ENCODE measurements at regions not wholly inside any gene's neighbourhood (a gene's known extent, or its start where the extent isn't known, plus 50 kb on each side); places are given as distances from the start of the nearest gene placed in this dataset.

GRCh38 chr6:81233990-81234389 is 518.5 kb downstream of the TENT5A start:
- CTCF ChIA-PET = no interaction called here
- intact Hi-C loops (cut with micrococcal nuclease) = no loop called here
- no peak overlapping the region for H3K4me3 Mint-ChIP-seq
- no peaks in the 10 kb centered on the region for H3K27me3 Mint-ChIP-seq
- no peaks in the 10 kb centered on the region for H3K4me1 Mint-ChIP-seq (ENCODE audit: low read depth)
- no peak overlapping the region for H3K27ac Mint-ChIP-seq
- POLR2A ChIA-PET = no interaction called here
- H3K9me3 Mint-ChIP-seq = no peaks in the 10 kb centered on the region
- H3K36me3 Mint-ChIP-seq = no peaks in the 10 kb centered on the region
- no peak for DNase-seq

DNA sequence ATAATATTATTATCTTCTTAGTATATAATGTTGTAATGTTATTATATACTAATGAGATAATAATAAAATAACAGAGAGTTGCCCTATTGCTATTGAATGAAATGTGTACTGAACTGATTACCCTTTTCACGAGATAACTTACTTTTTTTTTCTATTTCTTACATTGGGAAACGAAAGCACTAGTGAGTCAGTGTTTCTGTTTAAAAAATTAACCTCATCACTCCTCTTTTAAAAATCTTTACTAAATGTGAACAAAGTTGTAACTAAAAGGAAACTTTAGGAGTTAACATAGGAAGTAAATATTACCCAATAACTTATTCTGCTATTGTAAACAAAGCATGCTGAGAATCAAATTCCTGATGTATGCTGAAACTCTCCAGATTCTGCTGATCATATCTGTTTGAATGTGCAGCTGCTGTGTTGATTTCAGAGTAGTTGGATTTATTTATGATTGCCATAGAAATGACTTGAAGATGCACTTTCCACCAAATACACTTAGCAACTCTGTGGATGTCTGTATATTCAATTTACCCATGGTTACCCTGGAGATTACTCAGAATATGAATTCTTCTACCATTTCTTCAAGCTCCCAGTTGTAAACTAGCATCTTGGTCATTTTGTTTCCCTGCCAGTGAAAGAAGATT is 523.4 kb downstream of the TENT5A start:
- Mint-ChIP-seq H3K27ac (no peak overlapping the region), H3K4me3 (no peak overlapping the region), H3K27me3 (no peaks in the 10 kb centered on the region), H3K36me3 (no peaks in the 10 kb centered on the region), H3K4me1 (ENCODE audit: low read depth) (no peaks in the 10 kb centered on the region), H3K9me3 (no peaks in the 10 kb centered on the region)
- POLR2A ChIA-PET = no interaction called here
- CTCF ChIA-PET = no interaction called here
- DNase-seq = no peak
- intact Hi-C loops (cut with micrococcal nuclease) = no loop called here

- Mint-ChIP-seq H3K4me3 (no peak overlapping the region), H3K4me1 (ENCODE audit: low read depth) (no peaks in the 10 kb centered on the region), H3K36me3 (no peaks in the 10 kb centered on the region), H3K27ac (no peak overlapping the region), H3K27me3 (no peaks in the 10 kb centered on the region), H3K9me3 (peaks cover 4% of the 10 kb centered on the region)
- no peak for DNase-seq
- ChIA-PET CTCF (no interaction called here), POLR2A (no interaction called here)
- intact Hi-C loops (cut with micrococcal nuclease) = no loop called here
Measured at GRCh38 chr6:81226957-81227356, 525.5 kb downstream of the TENT5A start.

DNA sequence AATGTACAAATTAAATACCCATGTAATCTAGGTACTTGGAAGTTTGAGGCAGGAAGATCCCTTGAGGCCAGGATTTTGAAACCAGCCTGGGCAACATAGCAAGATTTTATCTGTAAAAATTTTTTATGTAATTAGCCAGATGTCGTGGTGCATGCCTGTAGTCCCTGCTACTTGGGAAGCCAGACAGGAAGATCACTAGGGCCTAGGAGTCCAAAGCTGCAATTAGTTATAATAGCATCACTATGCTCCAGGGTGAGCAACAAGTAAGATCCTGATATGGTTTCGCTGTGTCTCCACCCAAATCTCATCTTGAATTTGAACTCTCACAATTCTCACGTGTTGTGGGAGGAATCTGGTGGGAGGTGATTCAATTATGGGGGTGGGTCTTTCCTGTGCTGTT is 535.8 kb downstream of the TENT5A start:
- no peaks in the 10 kb centered on the region for H3K4me1 Mint-ChIP-seq (ENCODE audit: low read depth)
- CTCF ChIA-PET = no interaction called here
- DNase-seq = no peak
- POLR2A ChIA-PET = no interaction called here
- intact Hi-C loops (cut with micrococcal nuclease) = no loop called here
- H3K27me3 Mint-ChIP-seq = no peaks in the 10 kb centered on the region
- no peak overlapping the region for H3K4me3 Mint-ChIP-seq
- H3K9me3 Mint-ChIP-seq = peaks cover 16% of the 10 kb centered on the region
- H3K27ac Mint-ChIP-seq = no peak overlapping the region
- no peaks in the 10 kb centered on the region for H3K36me3 Mint-ChIP-seq

DNA sequence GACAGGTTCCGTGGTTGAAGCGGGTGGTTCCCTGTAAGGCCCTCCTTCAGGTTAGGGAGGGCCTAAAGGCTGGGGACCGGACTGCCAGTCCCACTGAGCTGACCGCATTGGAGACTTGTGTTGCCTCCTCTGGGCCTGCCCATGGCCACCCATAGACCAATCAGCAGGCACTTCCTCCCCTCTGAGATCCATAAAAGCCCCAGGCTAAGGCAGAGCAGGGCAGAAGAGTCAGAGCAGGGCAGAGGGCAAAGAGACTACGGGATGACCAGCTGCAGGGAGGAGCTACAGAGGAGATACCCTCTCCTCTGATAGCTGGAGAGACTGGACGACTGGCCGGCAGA is 537.4 kb downstream of the TENT5A start:
- H3K9me3 Mint-ChIP-seq = peaks cover 16% of the 10 kb centered on the region
- CTCF ChIA-PET = no interaction called here
- no peaks in the 10 kb centered on the region for H3K4me1 Mint-ChIP-seq (ENCODE audit: low read depth)
- H3K4me3 Mint-ChIP-seq = no peak overlapping the region
- intact Hi-C loops (cut with micrococcal nuclease) = no loop called here
- H3K27me3 Mint-ChIP-seq = no peaks in the 10 kb centered on the region
- no peak for DNase-seq
- no peak overlapping the region for H3K27ac Mint-ChIP-seq
- POLR2A ChIA-PET = no interaction called here
- H3K36me3 Mint-ChIP-seq = no peaks in the 10 kb centered on the region

GRCh38 chr6:81214414-81215091 is 537.9 kb downstream of the TENT5A start:
- DNase-seq = no peak
- H3K27ac Mint-ChIP-seq = no peak overlapping the region
- CTCF ChIA-PET = no interaction called here
- peaks cover 16% of the 10 kb centered on the region for H3K9me3 Mint-ChIP-seq
- H3K27me3 Mint-ChIP-seq = no peaks in the 10 kb centered on the region
- no peak overlapping the region for H3K4me3 Mint-ChIP-seq
- H3K4me1 Mint-ChIP-seq (ENCODE audit: low read depth) = no peaks in the 10 kb centered on the region
- POLR2A ChIA-PET = no interaction called here
- intact Hi-C loops (cut with micrococcal nuclease) = no loop called here
- H3K36me3 Mint-ChIP-seq = no peaks in the 10 kb centered on the region

- ChIA-PET POLR2A (no interaction called here), CTCF (no interaction called here)
- no peaks in the 10 kb centered on the region for H3K27me3 Mint-ChIP-seq
- no peaks in the 10 kb centered on the region for H3K4me1 Mint-ChIP-seq (ENCODE audit: low read depth)
- H3K9me3 Mint-ChIP-seq = no peaks in the 10 kb centered on the region
- DNase-seq = no peak
- no peak overlapping the region for H3K4me3 Mint-ChIP-seq
- H3K27ac Mint-ChIP-seq = no peak overlapping the region
- H3K36me3 Mint-ChIP-seq = no peaks in the 10 kb centered on the region
- intact Hi-C loops (cut with micrococcal nuclease) = no loop called here
Measured at GRCh38 chr6:81204731-81205130, 547.8 kb downstream of the TENT5A start.

GRCh38 chr6:81194374-81194773 is 558.1 kb downstream of the TENT5A start:
- ChIA-PET CTCF (no interaction called here), POLR2A (no interaction called here)
- H3K27ac Mint-ChIP-seq = no peak overlapping the region
- no peaks in the 10 kb centered on the region for H3K9me3 Mint-ChIP-seq
- no peaks in the 10 kb centered on the region for H3K4me1 Mint-ChIP-seq (ENCODE audit: low read depth)
- H3K27me3 Mint-ChIP-seq = no peaks in the 10 kb centered on the region
- intact Hi-C loops (cut with micrococcal nuclease) = no loop called here
- H3K4me3 Mint-ChIP-seq = no peak overlapping the region
- no peaks in the 10 kb centered on the region for H3K36me3 Mint-ChIP-seq
- no peak for DNase-seq

GRCh38 chr6:81172056-81172740 is 580.3 kb downstream of the TENT5A start:
- ChIA-PET CTCF (no interaction called here), POLR2A (no interaction called here)
- intact Hi-C loops (cut with micrococcal nuclease) = no loop called here
- DNase-seq = no peak
- Mint-ChIP-seq H3K27ac (no peak overlapping the region), H3K9me3 (no peaks in the 10 kb centered on the region), H3K4me3 (no peak overlapping the region), H3K36me3 (no peaks in the 10 kb centered on the region), H3K27me3 (no peaks in the 10 kb centered on the region), H3K4me1 (ENCODE audit: low read depth) (no peaks in the 10 kb centered on the region)

GRCh38 chr6:81169166-81169565 is 583.3 kb downstream of the TENT5A start:
- ChIA-PET CTCF (no interaction called here), POLR2A (no interaction called here)
- Mint-ChIP-seq H3K4me1 (ENCODE audit: low read depth) (no peaks in the 10 kb centered on the region), H3K9me3 (no peaks in the 10 kb centered on the region), H3K36me3 (no peaks in the 10 kb centered on the region), H3K4me3 (no peak overlapping the region), H3K27me3 (no peaks in the 10 kb centered on the region), H3K27ac (no peak overlapping the region)
- no peak for DNase-seq
- intact Hi-C loops (cut with micrococcal nuclease) = no loop called here

DNA sequence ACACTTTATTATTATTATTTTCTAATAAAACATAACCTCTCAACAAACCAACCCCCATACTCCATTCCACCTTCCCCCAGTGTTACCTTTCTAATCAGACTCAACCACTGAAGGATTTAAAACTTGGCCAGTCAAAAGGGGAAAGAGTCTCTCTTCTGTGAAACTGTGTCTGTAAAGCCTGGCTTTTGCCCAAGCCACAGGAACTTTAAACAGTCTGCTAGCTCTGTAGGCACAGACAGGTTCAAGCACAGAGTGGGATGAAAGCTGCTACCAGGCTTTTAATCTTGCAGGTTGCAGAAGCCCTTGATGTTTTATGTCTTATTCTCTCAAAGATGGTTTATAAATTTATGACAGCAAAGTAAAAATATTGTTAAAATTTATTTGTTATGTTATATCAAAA is 585.7 kb downstream of the TENT5A start:
- H3K27me3 Mint-ChIP-seq = no peaks in the 10 kb centered on the region
- CTCF ChIA-PET = no interaction called here
- H3K36me3 Mint-ChIP-seq = no peaks in the 10 kb centered on the region
- POLR2A ChIA-PET = no interaction called here
- intact Hi-C loops (cut with micrococcal nuclease) = no loop called here
- H3K9me3 Mint-ChIP-seq = no peaks in the 10 kb centered on the region
- no peak overlapping the region for H3K4me3 Mint-ChIP-seq
- H3K27ac Mint-ChIP-seq = no peak overlapping the region
- no peaks in the 10 kb centered on the region for H3K4me1 Mint-ChIP-seq (ENCODE audit: low read depth)
- no peak for DNase-seq

GRCh38 chr6:81158956-81159355 is 593.5 kb downstream of the TENT5A start:
- no peaks in the 10 kb centered on the region for H3K27me3 Mint-ChIP-seq
- H3K36me3 Mint-ChIP-seq = no peaks in the 10 kb centered on the region
- H3K9me3 Mint-ChIP-seq = no peaks in the 10 kb centered on the region
- CTCF ChIA-PET = no interaction called here
- no peaks in the 10 kb centered on the region for H3K4me1 Mint-ChIP-seq (ENCODE audit: low read depth)
- no peak for DNase-seq
- POLR2A ChIA-PET = no interaction called here
- no peak overlapping the region for H3K4me3 Mint-ChIP-seq
- intact Hi-C loops (cut with micrococcal nuclease) = no loop called here
- H3K27ac Mint-ChIP-seq = no peak overlapping the region

GRCh38 chr6:81148751-81149150 is 603.7 kb downstream of the TENT5A start:
- ChIA-PET POLR2A (no interaction called here), CTCF (no interaction called here)
- Mint-ChIP-seq H3K4me1 (ENCODE audit: low read depth) (no peaks in the 10 kb centered on the region), H3K27me3 (no peaks in the 10 kb centered on the region), H3K36me3 (no peaks in the 10 kb centered on the region), H3K4me3 (no peak overlapping the region), H3K9me3 (peaks cover 22% of the 10 kb centered on the region), H3K27ac (no peak overlapping the region)
- no peak for DNase-seq
- intact Hi-C loops (cut with micrococcal nuclease) = no loop called here

All from activated CD4-positive, alpha-beta memory T cell treated with anti-CD3 and anti-CD28 coated beads for 36 hours (primary cell).